Upper lobe of right lung (tissue), 1 donor: ENCODE measurements at regions not wholly inside any gene's neighbourhood (a gene's known extent, or its start where the extent isn't known, plus 50 kb on each side); places are given as distances from the start of the nearest gene placed in this dataset.
A peak's percentile ranks its signal among the peaks of the same experiment; 100 is the strongest.

Experiments used
- ATAC-seq: fragments of 200-7000 bp; cut with Tn5 transposase; one replicate; pipeline ENCODE4 v1.9.1; 2020; ENCODE audit warnings: mild to moderate bottlenecking, moderate library complexity
- DNase-seq: peaks from one replicate; pipeline ENCODE4 v3.0.0-alpha.2; 2020
- H3K27ac ChIP-seq: fragments of 200-600 bp; one replicate; pipeline ENCODE4 v1.8.0; 2022
- H3K27me3 ChIP-seq: fragments of 200-600 bp; one replicate; pipeline ENCODE4 v1.8.0; 2022; ENCODE audit warnings: mild to moderate bottlenecking
- H3K36me3 ChIP-seq: fragments of 200-600 bp; one replicate; pipeline ENCODE4 v1.8.0; 2022
- H3K4me1 ChIP-seq: fragments of 200-600 bp; one replicate; pipeline ENCODE4 v1.8.0; 2022
- H3K4me3 ChIP-seq: fragments of 200-600 bp; one replicate; pipeline ENCODE4 v1.8.0; 2022; ENCODE audit warnings: mild to moderate bottlenecking
- H3K9me3 ChIP-seq: fragments of 200-600 bp; one replicate; pipeline ENCODE4 v1.8.0; 2022
- CTCF ChIP-seq: fragments of 200-600 bp; IDR thresholded peaks from one replicate; pipeline ENCODE4 v1.8.0; 2022; ENCODE audit warnings: antibody characterized with exemption
- intact Hi-C: fragments of 100-400 bp; cut with DNase I; formaldehyde crosslinking; loops from one replicate; pipeline ENCODE4 v1.11.0; 2022
- donor health status: DM: no; HTN: yes; CAD: no; lungs with severe emphysema.

GRCh38 chr6:50236164-50236563 lies 186.4 kb upstream of the DEFB112 start:
- Histone ChIP-seq H3K4me1 (no peaks in the 10 kb centered on the region), H3K9me3 (no peaks in the 10 kb centered on the region), H3K4me3 (no peak overlapping the region), H3K27me3 (no peaks in the 10 kb centered on the region), H3K27ac (no peak overlapping the region), H3K36me3 (no peaks in the 10 kb centered on the region)
- no peak for DNase-seq
- TF ChIP-seq CTCF: no peak
- ATAC-seq: no peak
- intact Hi-C loops: no loop called here

- peak; percentile 36 for ATAC-seq
- Histone ChIP-seq H3K27ac (no peak overlapping the region), H3K27me3 (no peaks in the 10 kb centered on the region), H3K36me3 (no peaks in the 10 kb centered on the region), H3K4me3 (no peak overlapping the region), H3K4me1 (no peaks in the 10 kb centered on the region), H3K9me3 (no peaks in the 10 kb centered on the region)
- peak; percentile 55 for DNase-seq
- intact Hi-C loops: no loop called here
- TF ChIP-seq CTCF: no peak
These were observed 190.1 kb upstream of the DEFB112 start for GRCh38 chr6:50239853-50240252.

- H3K9me3 ChIP-seq: no peaks in the 10 kb centered on the region
- intact Hi-C loops: no loop called here
- DNase-seq (peak; percentile 57), ATAC-seq (peak; percentile 29)
- H3K27me3 ChIP-seq: no peaks in the 10 kb centered on the region
- H3K36me3 ChIP-seq: no peaks in the 10 kb centered on the region
- no peaks in the 10 kb centered on the region for H3K4me1 ChIP-seq
- H3K27ac ChIP-seq: no peak overlapping the region
- no peak overlapping the region for H3K4me3 ChIP-seq
- TF ChIP-seq CTCF: no peak
These were observed 191.3 kb upstream of the DEFB112 start for GRCh38 chr6:50240986-50241385.

GRCh38 chr6:50249493-50249892 lies 199.8 kb upstream of the DEFB112 start:
- Histone ChIP-seq H3K9me3 (no peaks in the 10 kb centered on the region), H3K4me3 (no peak overlapping the region), H3K36me3 (no peaks in the 10 kb centered on the region), H3K4me1 (no peaks in the 10 kb centered on the region), H3K27me3 (no peaks in the 10 kb centered on the region), H3K27ac (no peak overlapping the region)
- DNase-seq (no peak), ATAC-seq (no peak)
- TF ChIP-seq CTCF: no peak
- intact Hi-C loops: no loop called here

- Histone ChIP-seq H3K36me3 (no peaks in the 10 kb centered on the region), H3K27ac (no peak overlapping the region), H3K4me1 (no peaks in the 10 kb centered on the region), H3K9me3 (no peaks in the 10 kb centered on the region), H3K27me3 (no peaks in the 10 kb centered on the region), H3K4me3 (no peak overlapping the region)
- no peak for TF ChIP-seq CTCF
- DNase-seq (no peak), ATAC-seq (no peak)
- intact Hi-C loops: no loop called here
These were observed 207.6 kb upstream of the DEFB112 start for GRCh38 chr6:50257322-50257721.

- Histone ChIP-seq H3K27ac (no peak overlapping the region), H3K4me3 (no peak overlapping the region), H3K4me1 (no peaks in the 10 kb centered on the region), H3K36me3 (no peaks in the 10 kb centered on the region), H3K9me3 (no peaks in the 10 kb centered on the region), H3K27me3 (no peaks in the 10 kb centered on the region)
- no peak for TF ChIP-seq CTCF
- DNase-seq: no peak
- peak; percentile 39 for ATAC-seq
- intact Hi-C loops: no loop called here
These were observed 210.2 kb upstream of the DEFB112 start for GRCh38 chr6:50259903-50260302.
